HG03469 (cell line): ENCODE measurements at regions not wholly inside any gene's neighbourhood (a gene's known extent, or its start where the extent isn't known, plus 50 kb on each side); places are given as distances from the start of the nearest gene placed in this dataset.
"Not testable (repeated sequence)": the region's sequence is repeated elsewhere in the genome, so short reads cannot be mapped to it uniquely, and the experiment has no call there.

ENCODE experiments used
- ATAC-seq: cut with Tn5 transposase; IDR thresholded peaks from one replicate; pipeline ENCODE4 v1.9.1; 2021; ENCODE audit warnings: mild to moderate bottlenecking, moderate library complexity, moderate number of reproducible peaks; ENCODE audit not compliant: unreplicated experiment

- no peak for ATAC-seq
Measured at GRCh38 chr7:131808736-131809135, 252.3 kb upstream of the PODXL start.

DNA sequence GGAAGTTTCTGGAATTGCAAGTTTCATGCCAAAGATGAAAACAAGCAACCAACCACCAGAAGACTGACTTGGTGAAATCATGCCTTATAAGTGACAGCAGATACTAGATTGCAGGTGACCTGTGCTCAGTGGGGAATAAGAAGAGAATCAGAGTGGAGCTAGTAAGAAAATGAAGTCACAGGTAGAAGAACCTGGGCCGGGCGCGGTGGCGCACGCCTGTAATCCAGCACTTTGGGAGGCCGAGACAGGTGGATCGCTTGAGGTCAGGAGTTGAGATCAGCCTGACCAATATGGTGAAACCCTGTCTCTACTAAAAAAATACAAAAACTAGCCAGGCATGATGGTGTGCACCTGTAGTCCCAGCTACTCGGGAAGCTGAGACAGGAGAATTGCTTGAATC lies 251.7 kb upstream of the PODXL start:
- not testable (repeated sequence) for ATAC-seq

DNA sequence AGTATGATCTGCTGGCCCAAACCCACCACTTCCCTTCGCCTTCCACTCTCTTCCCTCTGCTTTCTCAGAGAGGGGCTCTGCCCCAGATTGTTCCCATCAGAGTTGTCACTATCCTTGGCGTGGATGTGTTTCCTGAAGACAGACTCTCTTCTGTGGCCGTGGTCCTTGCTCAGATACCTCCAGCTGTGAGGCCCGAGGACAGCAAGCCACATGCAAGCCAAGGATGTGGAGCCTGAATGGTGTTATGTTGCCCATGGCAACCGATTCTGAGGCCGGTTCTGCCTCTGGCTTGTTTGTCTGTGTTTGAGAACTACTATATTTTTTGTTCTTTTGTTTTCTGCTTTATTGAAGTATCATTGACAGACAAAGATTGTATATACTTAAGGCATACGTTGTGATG lies 247.4 kb upstream of the PODXL start:
- no peak for ATAC-seq

DNA sequence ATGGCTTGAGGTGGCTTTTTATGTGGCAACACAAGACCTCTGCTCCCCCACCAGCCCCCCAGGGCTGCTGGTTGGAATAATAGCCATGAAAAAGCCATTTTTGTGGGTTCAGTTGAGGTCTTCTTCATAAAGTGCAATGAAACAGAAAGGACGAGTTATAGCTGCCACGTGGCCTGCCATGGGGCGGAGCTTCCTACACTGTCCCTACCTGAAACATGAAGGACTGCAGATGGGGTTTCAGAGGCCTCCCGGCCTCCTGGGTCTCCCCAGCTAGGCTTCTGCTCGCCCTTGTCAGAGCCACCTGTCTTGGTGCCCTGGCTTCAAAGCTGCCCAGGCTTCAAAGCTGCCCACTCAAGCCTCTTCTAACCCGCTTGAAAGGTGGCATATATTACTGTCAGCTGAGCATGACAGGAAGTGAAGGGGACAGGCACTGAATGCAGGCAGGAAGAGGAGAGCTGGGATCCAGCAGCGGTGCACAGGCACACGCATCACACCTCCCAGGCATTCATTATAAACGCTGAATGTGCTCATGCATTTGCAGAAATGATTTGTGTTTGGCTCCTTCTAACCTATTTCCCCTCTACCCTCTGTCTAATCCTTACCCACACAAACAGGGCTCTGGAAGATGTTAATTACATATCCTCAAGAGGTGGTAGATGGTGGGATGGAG lies 245.9 kb upstream of the PODXL start:
- ATAC-seq = no peak

DNA sequence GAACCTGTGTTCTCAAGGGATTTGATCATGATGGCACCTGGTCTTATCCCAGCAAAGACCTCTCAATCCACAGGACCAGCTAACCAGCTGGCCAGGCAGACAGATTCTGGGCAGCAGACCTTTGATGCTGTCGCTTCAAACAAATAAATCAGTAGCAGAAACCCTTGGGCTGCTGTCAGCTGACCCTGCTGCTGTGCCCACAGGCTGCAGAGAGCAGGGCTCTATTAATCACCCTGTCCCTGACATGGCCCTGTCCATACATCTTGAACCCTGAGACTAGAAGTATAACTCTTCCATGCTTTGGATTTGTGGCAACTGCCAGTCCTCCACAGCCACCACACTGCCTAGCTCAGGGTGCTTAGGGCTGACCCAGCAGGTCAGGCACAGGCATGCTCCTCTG lies 244.1 kb upstream of the PODXL start:
- no peak for ATAC-seq

- no peak for ATAC-seq
Measured at GRCh38 chr7:131800008-131800407, 243.6 kb upstream of the PODXL start.

DNA sequence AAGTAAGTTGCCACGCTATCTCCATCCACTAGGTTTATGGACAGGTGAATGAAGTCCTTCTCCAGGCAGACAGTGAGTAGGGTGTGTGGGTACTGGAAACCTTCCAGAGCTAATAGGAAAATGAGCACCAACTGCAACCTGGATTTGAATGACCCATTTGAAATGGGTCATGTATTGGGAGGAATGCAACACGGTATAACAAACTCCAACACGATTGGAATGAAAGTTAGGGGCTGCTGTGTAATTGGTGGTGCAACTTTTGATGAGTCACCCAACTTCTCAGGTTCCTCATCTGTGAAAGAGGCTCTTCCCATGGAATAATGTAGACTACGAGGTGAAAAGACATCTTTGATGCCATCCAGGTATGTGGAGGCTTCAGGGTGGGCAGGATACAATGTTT lies 241.4 kb upstream of the PODXL start:
- ATAC-seq = no peak

GRCh38 chr7:131795400-131795799 lies 239.0 kb upstream of the PODXL start:
- no peak for ATAC-seq

- ATAC-seq = no peak
Measured at GRCh38 chr7:131792311-131792710, 235.9 kb upstream of the PODXL start.

DNA sequence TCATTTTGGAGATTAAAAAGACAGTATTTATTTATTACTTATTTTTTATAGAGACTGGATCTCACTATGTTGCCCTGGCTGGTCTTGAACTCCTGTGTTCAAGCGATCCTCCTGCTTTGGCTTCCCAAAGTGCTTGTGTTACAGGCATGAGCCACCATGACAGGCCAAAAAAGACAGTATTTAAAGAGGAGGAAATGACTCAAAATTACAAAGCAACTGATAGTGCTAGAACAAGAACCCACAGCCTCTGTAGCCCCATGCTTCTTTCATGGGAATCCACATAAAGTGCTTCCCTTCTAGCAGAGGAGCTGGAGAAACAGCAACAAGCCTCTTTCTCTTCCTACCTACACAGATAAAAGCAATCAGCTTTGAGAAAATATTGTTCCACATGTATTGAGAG lies 230.7 kb upstream of the PODXL start:
- ATAC-seq = no peak

- ATAC-seq = no peak
Measured at GRCh38 chr7:131786204-131786603, 229.8 kb upstream of the PODXL start.

GRCh38 chr7:131778601-131779000 lies 222.2 kb upstream of the PODXL start:
- no peak for ATAC-seq

GRCh38 chr7:131774419-131775220 lies 218.2 kb upstream of the PODXL start:
- no peak for ATAC-seq

DNA sequence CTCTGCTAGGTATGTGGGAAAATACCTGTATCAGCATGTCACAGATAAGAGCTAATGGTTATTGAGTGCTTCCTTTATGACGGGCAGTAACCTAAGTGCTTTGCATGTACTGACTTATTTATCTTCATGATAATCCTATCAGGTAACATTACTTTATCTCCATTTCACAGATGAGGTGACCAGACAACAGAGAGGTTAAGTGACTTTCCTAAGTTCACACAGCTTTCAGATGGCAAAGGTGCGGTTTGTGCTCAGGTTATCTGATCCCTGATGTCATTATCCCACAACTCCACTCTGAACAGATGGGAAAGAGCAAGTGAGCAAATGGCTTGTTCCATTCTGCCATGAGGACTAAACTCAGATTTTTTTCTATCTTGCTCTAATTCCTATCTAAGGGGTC lies 217.0 kb upstream of the PODXL start:
- no peak for ATAC-seq

DNA sequence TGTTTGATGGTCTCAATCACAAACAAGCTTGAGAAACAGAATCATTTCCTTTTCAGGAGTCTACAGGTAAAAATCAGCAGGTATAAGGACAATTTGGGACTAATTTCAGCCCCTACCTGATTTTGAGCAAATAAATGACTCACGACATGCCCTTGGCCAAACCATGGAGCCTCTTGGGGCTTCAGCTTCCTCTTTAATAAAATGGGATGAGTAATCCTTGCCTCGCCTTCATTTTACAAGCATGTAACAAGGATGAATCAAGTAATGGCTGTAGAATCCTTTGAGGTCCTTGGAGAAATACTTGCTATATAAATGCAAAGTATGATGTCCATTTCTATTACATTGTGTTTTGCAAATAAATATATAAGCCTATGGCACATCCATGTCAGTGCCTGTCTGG lies 212.8 kb upstream of the PODXL start:
- no peak for ATAC-seq

GRCh38 chr7:131767591-131767990 lies 211.2 kb upstream of the PODXL start:
- no peak for ATAC-seq

- no peak for ATAC-seq
Measured at GRCh38 chr7:131765575-131765974, 209.1 kb upstream of the PODXL start.

- ATAC-seq = no peak
Measured at GRCh38 chr7:131764143-131764775, 207.8 kb upstream of the PODXL start.

DNA sequence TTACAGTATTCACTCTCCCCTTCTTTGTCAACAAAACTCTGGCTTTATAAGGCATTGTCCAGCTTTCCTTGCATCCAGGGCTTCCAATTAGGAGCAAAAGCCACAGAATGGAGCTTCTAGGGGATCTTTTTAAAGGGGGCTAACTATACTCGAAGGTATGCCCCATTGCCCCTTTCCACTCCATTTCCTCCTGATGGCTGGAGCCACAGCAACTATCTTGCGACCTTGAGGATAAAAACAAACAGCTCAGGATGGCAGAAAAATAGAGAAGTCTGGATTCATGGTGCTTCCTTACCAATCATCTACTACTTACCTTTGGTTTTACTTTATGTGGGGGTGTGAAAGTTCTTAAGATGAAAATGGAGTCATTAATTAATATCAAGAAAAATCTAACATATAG lies 206.3 kb upstream of the PODXL start:
- no peak for ATAC-seq

DNA sequence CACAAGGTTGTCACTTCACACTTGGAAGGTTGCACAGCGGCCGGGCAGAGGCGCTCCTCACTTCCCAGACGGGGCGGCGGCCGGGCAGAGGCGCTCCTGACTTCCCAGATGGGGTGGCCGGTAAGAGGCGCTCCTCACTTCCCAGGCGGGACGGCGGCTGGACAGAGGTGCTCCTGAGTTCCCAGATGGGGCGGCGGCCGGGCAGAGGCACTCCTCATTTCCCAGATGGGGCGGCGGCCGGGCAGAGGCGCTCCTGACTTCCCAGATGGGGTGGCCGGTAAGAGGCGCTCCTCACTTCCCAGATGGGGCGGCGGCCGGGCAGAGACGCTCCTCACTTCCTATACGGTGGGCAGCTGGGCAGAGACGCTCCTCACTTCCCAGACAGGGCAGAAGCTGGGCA lies 199.4 kb upstream of the PODXL start:
- ATAC-seq = not testable (repeated sequence)

GRCh38 chr7:131753620-131754222 lies 197.3 kb upstream of the PODXL start:
- no peak for ATAC-seq
